ENCODE measurements at regions not wholly inside any gene's neighbourhood (a gene's known extent, or its start where the extent isn't known, plus 50 kb on each side); places are given as distances from the start of the nearest gene placed in this dataset.

DNA sequence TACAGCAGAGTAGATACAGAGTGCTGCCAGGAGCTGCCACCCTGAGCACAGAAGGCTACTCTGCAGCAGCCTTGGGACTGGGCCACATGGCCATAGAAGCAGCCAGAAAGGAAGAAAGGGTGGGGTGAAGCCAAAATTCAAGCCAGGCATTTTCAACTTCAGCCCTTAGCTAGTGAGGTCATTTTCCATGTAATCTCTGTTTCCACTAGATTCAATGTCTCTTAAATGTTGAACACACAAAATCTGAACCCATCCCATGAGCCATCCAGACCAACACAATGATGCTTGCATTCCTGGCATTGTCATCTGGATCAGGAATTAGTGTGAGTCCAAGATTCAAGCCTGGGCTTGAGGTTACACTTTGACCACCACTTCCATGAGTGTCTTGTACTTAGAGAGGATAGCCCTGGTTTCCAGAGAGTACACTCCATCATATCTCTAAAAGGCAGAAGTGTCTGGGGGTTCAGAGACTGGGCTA is 243.6 kb downstream of the OSR1 start:
- TF ChIP-seq, protein P1, sequence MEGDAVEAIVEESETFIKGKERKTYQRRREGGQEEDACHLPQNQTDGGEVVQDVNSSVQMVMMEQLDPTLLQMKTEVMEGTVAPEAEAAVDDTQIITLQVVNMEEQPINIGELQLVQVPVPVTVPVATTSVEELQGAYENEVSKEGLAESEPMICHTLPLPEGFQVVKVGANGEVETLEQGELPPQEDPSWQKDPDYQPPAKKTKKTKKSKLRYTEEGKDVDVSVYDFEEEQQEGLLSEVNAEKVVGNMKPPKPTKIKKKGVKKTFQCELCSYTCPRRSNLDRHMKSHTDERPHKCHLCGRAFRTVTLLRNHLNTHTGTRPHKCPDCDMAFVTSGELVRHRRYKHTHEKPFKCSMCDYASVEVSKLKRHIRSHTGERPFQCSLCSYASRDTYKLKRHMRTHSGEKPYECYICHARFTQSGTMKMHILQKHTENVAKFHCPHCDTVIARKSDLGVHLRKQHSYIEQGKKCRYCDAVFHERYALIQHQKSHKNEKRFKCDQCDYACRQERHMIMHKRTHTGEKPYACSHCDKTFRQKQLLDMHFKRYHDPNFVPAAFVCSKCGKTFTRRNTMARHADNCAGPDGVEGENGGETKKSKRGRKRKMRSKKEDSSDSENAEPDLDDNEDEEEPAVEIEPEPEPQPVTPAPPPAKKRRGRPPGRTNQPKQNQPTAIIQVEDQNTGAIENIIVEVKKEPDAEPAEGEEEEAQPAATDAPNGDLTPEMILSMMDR (IDR thresholded peaks at IDR 0.05), result no peak
- TF ChIP-seq POLR2A (IDR thresholded peaks at IDR 0.05), result no peak
